ENCODE measurements at regions not wholly inside any gene's neighbourhood (a gene's known extent, or its start where the extent isn't known, plus 50 kb on each side); places are given as distances from the start of the nearest gene placed in this dataset.

- TF ChIP-seq CTCF (IDR thresholded peaks at IDR 0.05; ENCODE audit: control extremely low read depth in 1 of 3, insufficient read depth in 1 of 3, low read depth in 1 of 3, low read length in 3 of 3) = no peak
- TF ChIP-seq GABPA (IDR thresholded peaks at IDR 0.05; ENCODE audit: borderline replicate concordance, insufficient read depth, low read length) = no peak
- no peak for TF ChIP-seq NANOG (IDR thresholded peaks at IDR 0.05; ENCODE audit: insufficient read depth, low read depth, low read length, poor library complexity, severe bottlenecking)
- no peak for TF ChIP-seq HDAC6 (IDR thresholded peaks at IDR 0.05; ENCODE audit: low read depth, low read length)
These were observed 81.7 kb upstream of the MTHFD1L start (continued) for GRCh38 chr6:150783813-150784212.

Data from H1 (cell line).